NB4 (cell line): ENCODE measurements at regions not wholly inside any gene's neighbourhood (a gene's known extent, or its start where the extent isn't known, plus 50 kb on each side); places are given as distances from the start of the nearest gene placed in this dataset.

Source experiments
- CTCF ChIP-seq: IDR thresholded peaks from one replicate; pipeline ENCODE4 v1.5.1; 2012; ENCODE audit warnings: low read depth, low read length
- MAX ChIP-seq: IDR thresholded peaks from 2 replicates; pipeline ENCODE4 v1.6.1; 2011; ENCODE audit warnings: low read depth, low read length
- POLR2A ChIP-seq: IDR thresholded peaks from 2 replicates; pipeline ENCODE4 v1.6.1; 2011; ENCODE audit warnings: mild to moderate bottlenecking; ENCODE audit not compliant: insufficient read length; ENCODE audit errors: extremely low read depth

- TF ChIP-seq POLR2A (no peak), CTCF (no peak), MAX (no peak)
Observed at GRCh38 chr10:43983405-43983804, 334.7 kb upstream of the ZNF32 start.
